H1 (cell line): ENCODE measurements at regions not wholly inside any gene's neighbourhood (a gene's known extent, or its start where the extent isn't known, plus 50 kb on each side); places are given as distances from the start of the nearest gene placed in this dataset.

Experiments used
- CTCF ChIA-PET: fragments of 300-600 bp; sonication (Branson Sonifier 250); formaldehyde crosslinking; loops from one replicate; lab custom pipeline; 2021; ENCODE audit not compliant: partially characterized antibody; lab: Charles Lee
- POLR2A ChIA-PET: fragments of 300-600 bp; sonication (Branson Sonifier 250); formaldehyde crosslinking; loops from one replicate; lab custom pipeline; 2021; ENCODE audit warnings: inconsistent platforms; ENCODE audit not compliant: partially characterized antibody; lab: Charles Lee
- DNase-seq, 2 experiments: peaks; one replicate each; pipeline versions ENCODE4 v3.0.0 to v3.0.0-alpha.2; 2010 to 2022; ENCODE audit warnings: low spot score in 2 of 2, low read depth in 1 of 2, mixed read lengths in 1 of 2
- FAIRE-seq: peaks from 2 replicates; lab custom pipeline; 2011; peaks lifted over from hg19 to GRCh38; lab: Jason Lieb, UNC
- H2AFZ ChIP-seq: 2 replicates; pipeline ENCODE4 v1.8.1; 2012; ENCODE audit warnings: low read length, inconsistent platforms
- H2AK5ac ChIP-seq: 2 replicates; pipeline ENCODE4 v1.6.1; 2013; ENCODE audit warnings: low read depth, low read length
- H2BK120ac ChIP-seq: replicated peaks from 2 replicates; pipeline ENCODE3; 2013; ENCODE audit warnings: low read depth, low read length, inconsistent platforms
- H2BK12ac ChIP-seq: 2 replicates; pipeline ENCODE4 v1.6.1; 2013; ENCODE audit warnings: low read depth, low read length
- H2BK15ac ChIP-seq: 2 replicates; pipeline ENCODE4 v1.6.1; 2013; ENCODE audit warnings: low read length
- H2BK20ac ChIP-seq: 2 replicates; pipeline ENCODE4 v1.6.1; 2013; ENCODE audit warnings: low read length
- H2BK5ac ChIP-seq: 2 replicates; pipeline ENCODE4 v1.6.1; 2013; ENCODE audit warnings: low read depth, low read length
- H3K14ac ChIP-seq: 2 replicates; pipeline ENCODE4 v1.6.1; 2013; ENCODE audit warnings: inconsistent platforms; ENCODE audit not compliant: insufficient read length
- H3K18ac ChIP-seq: 2 replicates; pipeline ENCODE4 v1.6.1; 2013; ENCODE audit warnings: low read length; ENCODE audit errors: extremely low read depth
- H3K23ac ChIP-seq: 2 replicates; pipeline ENCODE4 v1.6.1; 2013; ENCODE audit warnings: inconsistent platforms; ENCODE audit not compliant: insufficient read length
- H3K23me2 ChIP-seq: 2 replicates; pipeline ENCODE4 v1.6.1; 2013; ENCODE audit warnings: low read depth, low read length
- H3K27ac ChIP-seq: 2 replicates; pipeline ENCODE4 v1.6.1; 2011; ENCODE audit warnings: low read depth, low read length, inconsistent platforms
- H3K27me3 ChIP-seq, 4 experiments: replicated peaks in 1 of 4; 1 replicate in 1 of 4; 2 replicates in 3 of 4; pipeline versions ENCODE4 v1.6.1 to v1.8.1; 2011 to 2013; ENCODE audit warnings: low read length in 3 of 4, mild to moderate bottlenecking in 3 of 4, inconsistent platforms in 2 of 4, mixed read lengths in 2 of 4, moderate library complexity in 1 of 4; ENCODE audit not compliant: control insufficient read depth in 3 of 4, insufficient read depth in 3 of 4; ENCODE audit errors: extremely low read depth in 1 of 4
- H3K36me3 ChIP-seq, 4 experiments: 2 replicates each; pipeline versions ENCODE4 v1.6.1 to v1.8.1; 2011 to 2013; ENCODE audit warnings: mild to moderate bottlenecking in 4 of 4, low read length in 3 of 4, moderate library complexity in 2 of 4, control low read depth in 1 of 4, inconsistent platforms in 1 of 4; ENCODE audit not compliant: insufficient read depth in 4 of 4, control insufficient read depth in 2 of 4
- H3K4ac ChIP-seq: replicated peaks from 2 replicates; pipeline ENCODE3; 2013; ENCODE audit warnings: low read length, low read depth, mixed read lengths, inconsistent platforms; ENCODE audit not compliant: insufficient read length
- H3K4me1 ChIP-seq, 4 experiments: replicated peaks in 1 of 4; 1 replicate in 1 of 4; 2 replicates in 3 of 4; pipeline versions ENCODE4 v1.6.1 to v1.8.1; 2011 to 2013; ENCODE audit warnings: low read length in 3 of 4, inconsistent platforms in 2 of 4, mixed read lengths in 1 of 4; ENCODE audit not compliant: insufficient read depth in 4 of 4, control insufficient read depth in 3 of 4
- H3K4me2 ChIP-seq, 2 experiments: 2 replicates each; pipeline versions ENCODE4 v1.6.1 to v1.8.1; 2011 to 2013; ENCODE audit warnings: low read depth in 2 of 2, low read length in 2 of 2, control low read depth in 1 of 2, inconsistent platforms in 1 of 2, mild to moderate bottlenecking in 1 of 2; ENCODE audit not compliant: insufficient read depth in 1 of 2
- H3K4me3 ChIP-seq, 4 experiments: fragments of 200-600, 300-600 bp in 1 of 4; sonication (generic), shearing (Covaris generic), sonication (Bioruptor Twin) in 1 of 4; 2 replicates each; pipeline versions ENCODE4 v1.5.1 to v1.8.1; 2011 to 2016; ENCODE audit warnings: low read length in 4 of 4, low read depth in 3 of 4, control low read depth in 2 of 4, inconsistent platforms in 2 of 4, mild to moderate bottlenecking in 2 of 4, mixed read lengths in 1 of 4, moderate library complexity in 1 of 4; ENCODE audit not compliant: insufficient read depth in 2 of 4; ENCODE audit errors: extremely low read depth in 1 of 4
- H3K56ac ChIP-seq: replicated peaks from 2 replicates; pipeline ENCODE3; 2013; ENCODE audit warnings: low read depth, mild to moderate bottlenecking, mixed read lengths, low read length, inconsistent platforms; ENCODE audit not compliant: insufficient read length
- H3K79me1 ChIP-seq: 2 replicates; pipeline ENCODE4 v1.6.1; 2013; ENCODE audit warnings: low read depth, low read length, control low read depth
- H3K79me2 ChIP-seq, 2 experiments: 2 replicates each; pipeline versions ENCODE4 v1.6.1 to v1.8.1; 2012 to 2013; ENCODE audit warnings: low read length in 2 of 2, mild to moderate bottlenecking in 2 of 2, inconsistent platforms in 1 of 2; ENCODE audit not compliant: insufficient read depth in 2 of 2, control insufficient read depth in 1 of 2
- H3K9ac ChIP-seq, 4 experiments: replicated peaks in 1 of 4; 1 replicate in 1 of 4; 2 replicates in 3 of 4; pipeline versions ENCODE4 v1.6.1 to v1.8.1; 2011 to 2013; ENCODE audit warnings: low read depth in 3 of 4, low read length in 3 of 4, control low read depth in 2 of 4, mild to moderate bottlenecking in 2 of 4, moderate library complexity in 2 of 4, inconsistent platforms in 1 of 4; ENCODE audit errors: extremely low read depth in 1 of 4
- H3K9me3 ChIP-seq, 2 experiments: 2 replicates each; pipeline versions ENCODE4 v1.6.1 to v1.8.1; 2012 to 2013; ENCODE audit warnings: mild to moderate bottlenecking in 2 of 2, moderate library complexity in 2 of 2, control low read depth in 1 of 2, inconsistent platforms in 1 of 2, low read depth in 1 of 2, low read length in 1 of 2, mixed read lengths in 1 of 2; ENCODE audit not compliant: insufficient read depth in 2 of 2
- H4K20me1 ChIP-seq, 2 experiments: replicated peaks in 1 of 2; 2 replicates each; pipeline versions ENCODE3 to v1.8.1; 2011 to 2013; ENCODE audit warnings: inconsistent platforms in 2 of 2, low read length in 2 of 2, mild to moderate bottlenecking in 1 of 2; ENCODE audit not compliant: insufficient read depth in 2 of 2, control insufficient read depth in 1 of 2
- H4K5ac ChIP-seq: 2 replicates; pipeline ENCODE4 v1.6.1; 2013; ENCODE audit warnings: low read length, low read depth, mixed read lengths, inconsistent platforms; ENCODE audit not compliant: insufficient read length
- H4K8ac ChIP-seq: 2 replicates; pipeline ENCODE4 v1.8.0; 2013; ENCODE audit warnings: mild to moderate bottlenecking, moderate library complexity, low read length, inconsistent platforms; ENCODE audit not compliant: insufficient read depth; ENCODE audit errors: extremely low read depth
- H4K91ac ChIP-seq: replicated peaks from 2 replicates; pipeline ENCODE3; 2013; ENCODE audit warnings: low read length, mixed read lengths, inconsistent platforms; ENCODE audit not compliant: insufficient read length
- JUND ChIP-seq: IDR thresholded peaks from 2 replicates; pipeline ENCODE4 v1.6.1; 2011; ENCODE audit warnings: mild to moderate bottlenecking, improper control_type of control experiment, low read length
- PHF8 ChIP-seq: fragments of 200-600 bp; sonication (generic); conservative IDR thresholded peaks from 2 replicates; pipeline ENCODE4 v1.7.1; 2012; ENCODE audit warnings: low read depth, mild to moderate bottlenecking, inconsistent platforms, low read length, moderate library complexity
- POLR2AphosphoS5 ChIP-seq: IDR thresholded peaks from 2 replicates; pipeline ENCODE4 v1.6.1; 2011; ENCODE audit warnings: low read depth, low read length
- RNF2 ChIP-seq: fragments of 200-900, 300-1000 bp; sonication (generic); IDR thresholded peaks from 2 replicates; pipeline ENCODE4 v1.7.1; 2016; ENCODE audit warnings: borderline replicate concordance, low read depth, mild to moderate bottlenecking, antibody characterized with exemption, low read length; ENCODE audit not compliant: poor library complexity, severe bottlenecking; ENCODE audit errors: missing control alignments
- TCF12 ChIP-seq: IDR thresholded peaks from 2 replicates; pipeline ENCODE4 v1.6.1; 2011; ENCODE audit warnings: low read depth, mild to moderate bottlenecking, low read length
- USF2 ChIP-seq: IDR thresholded peaks from 2 replicates; pipeline ENCODE4 v1.6.1; 2011; ENCODE audit warnings: low read length, improper control_type of control experiment
- WGBS, 2 experiments: shearing (Covaris generic) in 1 of 2; methylation state at CpG; one replicate each; pipeline versions ENCODE4 v1.1.6 to v1.1.7; 2013 to 2015; ENCODE audit warnings: low lambda C conversion rate in 2 of 2, mixed read lengths in 2 of 2, inconsistent platforms in 1 of 2, low coverage in 1 of 2, missing lambda C conversion rate in 1 of 2; ENCODE audit not compliant: insufficient replicate concordance in 2 of 2, insufficient coverage in 1 of 2, insufficient read length in 1 of 2; ENCODE audit errors: extremely low coverage in 1 of 2, missing lambda C conversion rate in 1 of 2; 5-methylcytosine and 5-hydroxymethylcytosine counted together

DNA sequence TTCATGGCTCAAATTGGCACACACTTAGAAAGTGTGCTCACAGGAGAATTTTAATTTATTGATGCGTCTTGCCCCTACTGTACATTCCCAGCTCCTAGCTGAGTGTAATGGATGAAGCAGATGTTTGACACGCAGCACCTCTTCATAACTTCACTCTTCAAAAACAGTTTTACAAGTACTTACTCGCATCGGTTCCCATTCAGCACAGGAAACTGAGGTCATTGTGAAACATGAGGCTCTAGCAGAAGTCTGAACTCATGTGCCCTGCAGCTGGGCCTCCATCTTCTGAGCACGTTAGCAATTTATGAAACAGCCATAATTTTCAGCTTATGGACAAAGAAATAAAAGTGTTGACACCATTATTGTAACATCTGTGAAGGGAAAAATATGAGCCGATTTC is 558.9 kb upstream of the MGMT start:
- Histone ChIP-seq H4K5ac (no peak overlapping the region), H2AFZ (no peak overlapping the region), H3K18ac (no peak overlapping the region), H4K8ac (no peak overlapping the region), H3K4ac (no peak overlapping the region), H2BK15ac (no peak overlapping the region), H2BK20ac (no peak overlapping the region), H3K23ac (no peak overlapping the region), H4K20me1 (no peaks in the 10 kb centered on the region), H2BK12ac (no peak overlapping the region), H4K91ac (no peak overlapping the region), H3K27ac (no peak overlapping the region), H3K4me1 (no peaks in the 10 kb centered on the region), H3K4me3 (no peak overlapping the region), H3K79me1 (no peaks in the 10 kb centered on the region), H2BK120ac (no peak overlapping the region), H3K9ac (no peak overlapping the region), H2AK5ac (no peak overlapping the region), H3K56ac (no peak overlapping the region), H3K79me2 (no peaks in the 10 kb centered on the region), H3K36me3 (no peaks in the 10 kb centered on the region), H3K27me3 (no peaks in the 10 kb centered on the region), H2BK5ac (no peak overlapping the region), H3K9me3 (no peaks in the 10 kb centered on the region), H3K23me2 (no peaks in the 10 kb centered on the region), H3K4me2 (no peak overlapping the region), H3K14ac (no peak overlapping the region)
- TF ChIP-seq PHF8 (no peak), TCF12 (no peak), USF2 (no peak), JUND (no peak), POLR2AphosphoS5 (no peak), RNF2 (no peak)
- ChIA-PET POLR2A (no interaction called here), CTCF (interaction anchor here (1.0 to 2.1 kb wide), 11 partner anchors 9 to 274 kb away, joined by 3 to 8 read pairs (median 4); no protein-coding TSS in a partner anchor)
- FAIRE-seq (no peak), DNase-seq (no peak)
- WGBS, 2 experiments: 95% methylated on average over 6 of the region's 6 CpGs; no CpG with 5 or more reads in 1 of the 2 experiments
